ENCODE measurements at regions not wholly inside any gene's neighbourhood (a gene's known extent, or its start where the extent isn't known, plus 50 kb on each side); places are given as distances from the start of the nearest gene placed in this dataset.

DNA sequence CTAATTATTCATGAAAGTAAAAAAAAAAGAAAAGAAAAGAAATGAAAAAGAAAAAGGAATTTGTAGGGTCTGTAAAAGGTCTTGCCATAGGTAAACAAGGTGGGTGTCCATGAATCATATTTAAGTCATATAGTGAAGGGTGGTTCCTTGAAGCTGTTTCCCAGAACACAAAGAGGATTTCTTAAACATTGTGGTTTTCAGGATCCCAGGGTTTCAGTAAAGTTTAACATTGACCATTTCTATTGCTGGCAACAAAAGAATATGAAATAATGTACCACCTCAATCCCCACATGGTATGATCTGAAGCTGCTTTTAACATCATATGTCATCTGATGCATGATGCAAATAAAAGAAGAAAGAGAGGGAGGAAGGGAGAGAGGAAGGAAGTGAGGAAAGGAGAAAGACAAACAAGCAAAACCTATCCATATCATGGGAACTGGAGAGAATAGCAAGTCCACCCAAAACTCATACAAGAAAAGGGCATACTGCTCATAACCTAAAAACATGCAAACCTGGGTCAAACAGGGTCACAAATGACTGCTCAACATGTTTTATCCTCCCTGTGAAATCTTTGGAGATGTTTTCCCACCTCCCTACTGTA lies 663.5 kb downstream of the SORCS1 start:
- intact Hi-C loops (cut with micrococcal nuclease): no loop called here
- BruUV-seq (replicated peaks): no TSS peak

More for the DNA sequence above, 663.5 kb downstream of the SORCS1 start:
- no peak overlapping the region for H3K27ac ChIP-seq (ENCODE audit: insufficient read depth, low read depth, low read length)
- DNase-seq (ENCODE audit: low read depth, low spot score) (no peak), FAIRE-seq (no peak)
- H3K27me3 ChIP-seq (ENCODE audit: control insufficient read depth in 2 of 2, insufficient read depth in 2 of 2, low read length in 2 of 2): no peaks in the 10 kb centered on the region
- ChIA-PET CTCF (no interaction called here), POLR2A (no interaction called here)
- TF ChIP-seq POLR2AphosphoS5 (IDR thresholded peaks at IDR 0.05; ENCODE audit: insufficient read depth, low read depth, low read length) (no peak), CTCF (IDR thresholded peaks at IDR 0.05; ENCODE audit: extremely low read depth in 1 of 2, insufficient read depth in 1 of 2, low read depth in 1 of 2, low read length in 2 of 2) (no peak), MAX (IDR thresholded peaks at IDR 0.05; ENCODE audit: insufficient read depth, insufficient read length) (no peak), JUN (IDR thresholded peaks at IDR 0.05; ENCODE audit: borderline replicate concordance, insufficient read depth, insufficient read length, low read depth) (no peak), POLR2A (IDR thresholded peaks at IDR 0.05; ENCODE audit: low read depth, low read length) (no peak), FOS (IDR thresholded peaks at IDR 0.05; ENCODE audit: borderline replicate concordance, insufficient read depth, low read length) (no peak), MYC (IDR thresholded peaks at IDR 0.05; ENCODE audit: low read depth, low read length) (no peak), GATA2 (IDR thresholded peaks at IDR 0.05; ENCODE audit: insufficient read depth, insufficient read length, low read depth, low read length) (no peak), EZH2 (IDR thresholded peaks at IDR 0.05; ENCODE audit: borderline replicate concordance, low read depth, low read length, severe bottlenecking) (no peak)
- no peaks in the 10 kb centered on the region for H3K79me2 ChIP-seq (ENCODE audit: control insufficient read depth, insufficient read depth, low read length)
- no peaks in the 10 kb centered on the region for H3K36me3 ChIP-seq (ENCODE audit: control insufficient read depth in 2 of 2, extremely low read depth in 1 of 2, insufficient read depth in 2 of 2, low read length in 2 of 2)
- dilution Hi-C loops (cut with MboI; ENCODE audit: extremely low pct_ligation_motif_present, low sequenced_read_pairs): no loop called here
- no peak overlapping the region for H3K4me2 ChIP-seq (ENCODE audit: insufficient read depth, low read length)
- H3K4me1 ChIP-seq (ENCODE audit: control insufficient read depth, extremely low read depth, insufficient read depth, low read length): no peaks in the 10 kb centered on the region
- no peaks in the 10 kb centered on the region for H3K9me3 ChIP-seq (replicated peaks; ENCODE audit: control insufficient read depth, insufficient read depth, low read length)
- H3K4me3 ChIP-seq (replicated peaks in 1 of 3; ENCODE audit: insufficient read depth in 1 of 3, low read depth in 1 of 3, low read length in 3 of 3): no peak overlapping the region
- no peaks in the 10 kb centered on the region for H3K9me1 ChIP-seq (replicated peaks; ENCODE audit: control insufficient read depth, extremely low read depth, insufficient read depth, low read length)
- H3K9ac ChIP-seq (replicated peaks; ENCODE audit: extremely low read depth, insufficient read depth, low read length): no peak overlapping the region
- H2AFZ ChIP-seq (ENCODE audit: low read depth, low read length): no peak overlapping the region
- H4K20me1 ChIP-seq (replicated peaks; ENCODE audit: control insufficient read depth, extremely low read depth, insufficient read depth, low read length): no peaks in the 10 kb centered on the region

Measured in endothelial cell of umbilical vein (primary cell).